Natural killer cell (primary cell): ENCODE measurements at regions not wholly inside any gene's neighbourhood (a gene's known extent, or its start where the extent isn't known, plus 50 kb on each side); places are given as distances from the start of the nearest gene placed in this dataset.

Source experiments
- ATAC-seq, 3 donors: fragments of 150-1000 bp in 2 of 3; fragments of 200-7000 bp in 1 of 3; cut with Tn5 transposase; 1 replicate in 1 of 3; 2 replicates in 2 of 3; pipeline ENCODE4 v1.10.0; 2021; ENCODE audit warnings: mild to moderate bottlenecking in 2 of 3, moderate library complexity in 2 of 3
- DNase-seq, 2 donors: peaks; one replicate each; pipeline versions ENCODE4 v3.0.0 to v3.0.0-alpha.2; 2013 to 2021; ENCODE audit warnings: mixed read lengths in 1 of 2
- H3K27ac ChIP-seq: one replicate; pipeline ENCODE4 v1.5.1; 2013; ENCODE audit warnings: mild to moderate bottlenecking, low read length
- H3K27me3 ChIP-seq: one replicate; pipeline ENCODE4 v1.6.1; 2013; ENCODE audit warnings: low read length; ENCODE audit not compliant: control insufficient read depth, insufficient read depth
- H3K36me3 ChIP-seq: one replicate; pipeline ENCODE4 v1.6.1; 2013; ENCODE audit warnings: low read length; ENCODE audit not compliant: control insufficient read depth, insufficient read depth
- H3K4me1 ChIP-seq: one replicate; pipeline ENCODE4 v1.6.1; 2013; ENCODE audit warnings: low read length; ENCODE audit not compliant: control insufficient read depth, insufficient read depth
- H3K4me3 ChIP-seq: one replicate; pipeline ENCODE4 v1.5.1; 2013; ENCODE audit warnings: low read length
- H3K9me3 ChIP-seq: one replicate; pipeline ENCODE4 v1.6.1; 2013; ENCODE audit warnings: low read length; ENCODE audit not compliant: control insufficient read depth, insufficient read depth
- H3K27ac Mint-ChIP-seq, 2 donors: one replicate each; pipeline ENCODE4 v1.8.0; 2022; ENCODE audit warnings: mild to moderate bottlenecking in 2 of 2, mixed read lengths in 2 of 2, moderate library complexity in 1 of 2
- H3K27me3 Mint-ChIP-seq, 2 donors: one replicate each; pipeline ENCODE4 v1.8.0; 2022; ENCODE audit warnings: low read depth in 2 of 2, mixed read lengths in 2 of 2
- H3K36me3 Mint-ChIP-seq: one replicate; pipeline ENCODE4 v1.8.0; 2022; ENCODE audit warnings: mixed read lengths
- H3K4me1 Mint-ChIP-seq, 2 donors: one replicate each; pipeline ENCODE4 v1.8.0; 2022; ENCODE audit warnings: mixed read lengths in 2 of 2
- H3K4me3 Mint-ChIP-seq: one replicate; pipeline ENCODE4 v1.8.0; 2022; ENCODE audit warnings: mild to moderate bottlenecking, moderate library complexity, mixed read lengths
- H3K9me3 Mint-ChIP-seq, 2 donors: one replicate each; pipeline ENCODE4 v1.8.0; 2022; ENCODE audit warnings: mixed read lengths in 2 of 2
- CTCF ChIP-seq: fragments of 200-600 bp; IDR thresholded peaks from one replicate; pipeline ENCODE4 v1.8.0; 2022; ENCODE audit warnings: antibody characterized with exemption
- WGBS: methylation state at CpG from one replicate; pipeline ENCODE4 v1.1.7; 2013; ENCODE audit warnings: missing lambda C conversion rate; ENCODE audit not compliant: insufficient coverage; 5-methylcytosine and 5-hydroxymethylcytosine counted together
- intact Hi-C: fragments of 100-400 bp; cut with micrococcal nuclease; formaldehyde crosslinking; loops from one replicate; pipeline ENCODE4 v1.14.2; 2022

- TF ChIP-seq CTCF = no peak
- Histone ChIP-seq H3K27ac (no peak overlapping the region), H3K4me1 (no peaks in the 10 kb centered on the region), H3K27me3 (no peaks in the 10 kb centered on the region), H3K36me3 (no peaks in the 10 kb centered on the region), H3K9me3 (no peaks in the 10 kb centered on the region), H3K4me3 (no peak overlapping the region)
- Mint-ChIP-seq H3K9me3 (peaks cover 6% of the 10 kb centered on the region in 2 donors), H3K4me3 (no peak overlapping the region), H3K4me1 (no peaks in the 10 kb centered on the region), H3K36me3 (no peaks in the 10 kb centered on the region), H3K27ac (no peak overlapping the region), H3K27me3 (no peaks in the 10 kb centered on the region)
- ATAC-seq = no peak
- intact Hi-C loops = no loop called here
- no peak for DNase-seq
- 80% methylated on average over 2 of the region's 2 CpGs for WGBS
Measured at GRCh38 chr3:164208048-164208447, 870.2 kb downstream of the SI start.

GRCh38 chr3:164200053-164200823, 878.1 kb downstream of the SI start:
- Histone ChIP-seq H3K9me3 (no peaks in the 10 kb centered on the region), H3K4me3 (no peak overlapping the region), H3K27ac (no peak overlapping the region), H3K36me3 (no peaks in the 10 kb centered on the region), H3K4me1 (no peaks in the 10 kb centered on the region), H3K27me3 (no peaks in the 10 kb centered on the region)
- intact Hi-C loops = no loop called here
- Mint-ChIP-seq H3K27me3 (no peaks in the 10 kb centered on the region), H3K27ac (no peak overlapping the region), H3K9me3 (peaks cover 10 to 20% of the 10 kb centered on the region in 2 donors), H3K36me3 (peaks cover 5% of the 10 kb centered on the region), H3K4me1 (no peaks in the 10 kb centered on the region), H3K4me3 (no peak overlapping the region)
- no peak for DNase-seq
- TF ChIP-seq CTCF = no peak
- no CpG with 5 or more reads among the region's 1 CpG for WGBS
- no peak for ATAC-seq

GRCh38 chr3:164196477-164196876, 881.8 kb downstream of the SI start:
- Histone ChIP-seq H3K4me1 (no peaks in the 10 kb centered on the region), H3K36me3 (no peaks in the 10 kb centered on the region), H3K9me3 (peaks cover 10% of the 10 kb centered on the region), H3K27me3 (no peaks in the 10 kb centered on the region), H3K27ac (no peak overlapping the region), H3K4me3 (no peak overlapping the region)
- Mint-ChIP-seq H3K27ac (no peak overlapping the region), H3K9me3 (peaks cover 10 to 23% of the 10 kb centered on the region in 2 donors), H3K27me3 (no peaks in the 10 kb centered on the region), H3K4me1 (no peaks in the 10 kb centered on the region), H3K4me3 (no peak overlapping the region), H3K36me3 (peaks cover 12% of the 10 kb centered on the region)
- intact Hi-C loops = no loop called here
- no peak for ATAC-seq
- no peak for DNase-seq
- 100% methylated on average over 1 of the region's 2 CpGs for WGBS
- TF ChIP-seq CTCF = no peak

GRCh38 chr3:164194842-164195241, 883.5 kb downstream of the SI start:
- Mint-ChIP-seq H3K36me3 (peaks cover 12% of the 10 kb centered on the region), H3K9me3 (peaks cover 10 to 26% of the 10 kb centered on the region in 2 donors), H3K4me3 (no peak overlapping the region), H3K4me1 (no peaks in the 10 kb centered on the region), H3K27ac (no peak overlapping the region), H3K27me3 (no peaks in the 10 kb centered on the region)
- no peak for DNase-seq
- intact Hi-C loops = no loop called here
- no peak for ATAC-seq
- Histone ChIP-seq H3K27me3 (no peaks in the 10 kb centered on the region), H3K27ac (no peak overlapping the region), H3K36me3 (no peaks in the 10 kb centered on the region), H3K4me3 (no peak overlapping the region), H3K9me3 (peaks cover 10% of the 10 kb centered on the region), H3K4me1 (no peaks in the 10 kb centered on the region)
- TF ChIP-seq CTCF = no peak
- WGBS = 69% methylated on average over 2 of the region's 2 CpGs
